ENCODE measurements at regions not wholly inside any gene's neighbourhood (a gene's known extent, or its start where the extent isn't known, plus 50 kb on each side); places are given as distances from the start of the nearest gene placed in this dataset.
"Not testable (repeated sequence)": the region's sequence is repeated elsewhere in the genome, so short reads cannot be mapped to it uniquely, and the experiment has no call there.

GRCh38 chr7:65260673-65261072, 113.0 kb upstream of the ZNF92 start:
- TF ChIP-seq POLR2A, CTCF (IDR thresholded peaks at IDR 0.05): not testable (repeated sequence)

Measured in lower leg skin (tissue), 3 donors.